SK-N-SH (cell line): ENCODE measurements at regions not wholly inside any gene's neighbourhood (a gene's known extent, or its start where the extent isn't known, plus 50 kb on each side); places are given as distances from the start of the nearest gene placed in this dataset.

Experiments used
- CTCF ChIA-PET: fragments of 300-600, 350-600 bp; formaldehyde crosslinking; extraction: SDS; loops from one replicate; lab custom pipeline; 2021; lab: Yijun Ruan, JAX
- POLR2A ChIA-PET: fragments of 350-600 bp; sonication (Branson Sonifier 250); formaldehyde crosslinking; extraction: SDS; loops from one replicate; lab custom pipeline; 2020; ENCODE audit warnings: antibody characterized with exemption, inconsistent platforms; lab: Yijun Ruan, JAX
- DNase-seq: peaks from one replicate; pipeline ENCODE4 v3.0.0; 2012
- H2AFZ ChIP-seq: fragments of 200-600 bp; sonication (generic); 2 replicates; pipeline ENCODE4 v1.8.1; 2016; ENCODE audit warnings: antibody characterized with exemption, mild to moderate bottlenecking, low read depth
- H3F3A ChIP-seq: fragments of 200-600 bp; sonication (generic); replicated peaks from 2 replicates; pipeline ENCODE3; 2016; ENCODE audit warnings: antibody characterized with exemption, mild to moderate bottlenecking; ENCODE audit not compliant: insufficient read depth
- H3K27ac ChIP-seq, 2 experiments: fragments of 200-500 bp in 1 of 2; fragments of 200-600 bp in 1 of 2; sonication (Bioruptor generic) in 1 of 2; sonication (generic), shearing (Covaris generic) in 1 of 2; 2 replicates each; pipeline versions ENCODE4 v1.5.1 to v1.6.1; 2014 to 2016; ENCODE audit warnings: low read depth in 2 of 2, inconsistent platforms in 1 of 2, low read length in 1 of 2, mild to moderate bottlenecking in 1 of 2, mixed read lengths in 1 of 2
- H3K27me3 ChIP-seq: fragments of 200-600 bp; sonication (generic), shearing (Covaris generic); 2 replicates; pipeline ENCODE4 v1.6.1; 2016; ENCODE audit warnings: mixed run types; ENCODE audit not compliant: insufficient read depth
- H3K36me3 ChIP-seq, 2 experiments: fragments of 200-500 bp in 1 of 2; fragments of 200-600 bp in 1 of 2; sonication (Bioruptor generic) in 1 of 2; sonication (generic) in 1 of 2; replicated peaks in 1 of 2; 2 replicates each; pipeline versions ENCODE3 to v1.5.1; 2014 to 2016; ENCODE audit warnings: low read length in 1 of 2, mild to moderate bottlenecking in 1 of 2; ENCODE audit not compliant: insufficient read depth in 2 of 2, control insufficient read depth in 1 of 2
- H3K4me1 ChIP-seq, 2 experiments: fragments of 200-500 bp in 1 of 2; fragments of 200-600 bp in 1 of 2; sonication (Bioruptor generic) in 1 of 2; sonication (generic), shearing (Covaris generic) in 1 of 2; 2 replicates each; pipeline versions ENCODE4 v1.5.1 to v1.6.1; 2014 to 2016; ENCODE audit warnings: low read depth in 1 of 2, low read length in 1 of 2, mixed run types in 1 of 2; ENCODE audit not compliant: insufficient read depth in 2 of 2, control insufficient read depth in 1 of 2
- H3K4me2 ChIP-seq: fragments of 200-600 bp; sonication (generic), shearing (Covaris generic); 2 replicates; pipeline ENCODE4 v1.6.1; 2017; ENCODE audit warnings: mixed run types
- H3K4me3 ChIP-seq, 2 experiments: fragments of 200-500 bp in 1 of 2; fragments of 200-600 bp in 1 of 2; sonication (Bioruptor generic) in 1 of 2; sonication (generic), shearing (Covaris generic) in 1 of 2; 2 replicates each; pipeline versions ENCODE4 v1.5.1 to v1.8.1; 2014 to 2016; ENCODE audit warnings: low read depth in 2 of 2, inconsistent platforms in 1 of 2, low read length in 1 of 2, mild to moderate bottlenecking in 1 of 2, mixed read lengths in 1 of 2, moderate library complexity in 1 of 2
- H3K79me2 ChIP-seq: fragments of 200-600 bp; sonication (generic); 2 replicates; pipeline ENCODE4 v1.8.1; 2017; ENCODE audit warnings: mild to moderate bottlenecking; ENCODE audit not compliant: insufficient read depth
- H3K9ac ChIP-seq: fragments of 200-600 bp; sonication (generic); 2 replicates; pipeline ENCODE4 v1.6.1; 2017; ENCODE audit warnings: mixed run types
- H3K9me2 ChIP-seq: fragments of 200-600 bp; sonication (generic); 2 replicates; pipeline ENCODE4 v1.6.1; 2017; ENCODE audit warnings: mixed run types
- H3K9me3 ChIP-seq: fragments of 200-600 bp; sonication (generic); 2 replicates; pipeline ENCODE4 v1.6.1; 2017; ENCODE audit warnings: mixed run types, mild to moderate bottlenecking, moderate library complexity
- H4K20me1 ChIP-seq: fragments of 200-600 bp; sonication (generic); 2 replicates; pipeline ENCODE4 v1.6.1; 2017; ENCODE audit warnings: mild to moderate bottlenecking, mixed run types; ENCODE audit not compliant: insufficient read depth
- CHD2 ChIP-seq: fragments of 150-350 bp; IDR thresholded peaks from 2 replicates; pipeline ENCODE4 v1.6.1; 2018; ENCODE audit warnings: low read length; ENCODE audit not compliant: partially characterized antibody
- ELF1 ChIP-seq: IDR thresholded peaks from 2 replicates; pipeline ENCODE4 v1.4.0; 2012
- EZH2phosphoT487 ChIP-seq: fragments of 200-600 bp; sonication (generic); IDR thresholded peaks from 2 replicates; pipeline ENCODE4 v1.6.1; 2017; ENCODE audit warnings: low read depth, mixed run types, mild to moderate bottlenecking, antibody characterized with exemption, moderate library complexity, borderline replicate concordance
- FOSL2 ChIP-seq: IDR thresholded peaks from 2 replicates; pipeline ENCODE4 v1.4.0; 2012; ENCODE audit warnings: low read depth, mild to moderate bottlenecking, moderate library complexity, borderline replicate concordance
- FOXJ3 ChIP-seq: sonication (generic); formaldehyde crosslinking; IDR thresholded peaks from 2 replicates; pipeline ENCODE4 v1.5.1; 2020; ENCODE audit warnings: mild to moderate bottlenecking, missing genetic modification reagents
- GABPA ChIP-seq: IDR thresholded peaks from 2 replicates; pipeline ENCODE4 v1.4.0; 2012; ENCODE audit warnings: low read depth, mild to moderate bottlenecking
- MEF2A ChIP-seq: IDR thresholded peaks from 2 replicates; pipeline ENCODE4 v1.4.0; 2012; ENCODE audit warnings: low read depth, borderline replicate concordance
- MXI1 ChIP-seq: IDR thresholded peaks from 2 replicates; pipeline ENCODE4 v1.6.1; 2012; ENCODE audit warnings: mild to moderate bottlenecking, low read depth, low read length, improper control_type of control experiment
- NFIC ChIP-seq: IDR thresholded peaks from 2 replicates; pipeline ENCODE4 v1.4.0; 2012; ENCODE audit warnings: borderline replicate concordance
- POLR2AphosphoS5 ChIP-seq: IDR thresholded peaks from 2 replicates; pipeline ENCODE4 v1.6.1; 2012; ENCODE audit warnings: low read depth, low read length
- RAD21 ChIP-seq: IDR thresholded peaks from 2 replicates; pipeline ENCODE4 v1.6.1; 2012; ENCODE audit warnings: mild to moderate bottlenecking, low read length
- RXRA ChIP-seq: IDR thresholded peaks from 2 replicates; pipeline ENCODE4 v1.4.0; 2012; ENCODE audit warnings: low read depth, mild to moderate bottlenecking, borderline replicate concordance
- SIN3A ChIP-seq: IDR thresholded peaks from 2 replicates; pipeline ENCODE4 v1.6.1; 2012; ENCODE audit warnings: low read depth, mild to moderate bottlenecking, low read length, moderate library complexity, borderline replicate concordance
- SMC3 ChIP-seq: IDR thresholded peaks from 2 replicates; pipeline ENCODE4 v1.6.1; 2012; ENCODE audit warnings: low read depth, low read length, improper control_type of control experiment
- TCF12 ChIP-seq: IDR thresholded peaks from 2 replicates; pipeline ENCODE4 v1.4.0; 2012
- YY1 ChIP-seq: IDR thresholded peaks from 2 replicates; pipeline ENCODE4 v1.4.0; 2012; ENCODE audit warnings: low read depth, mild to moderate bottlenecking
- WGBS: methylation state at CpG from one replicate; pipeline ENCODE4 v1.1.6; 2017; ENCODE audit warnings: low lambda C conversion rate; 5-methylcytosine and 5-hydroxymethylcytosine counted together
- TF ChIP-seq, protein P1 (sequence below): IDR thresholded peaks from 2 replicates; pipeline ENCODE4 v1.4.0; 2012; ENCODE audit warnings: low read depth, borderline replicate concordance
- TF ChIP-seq, protein P2 (sequence below): fragments of 150-350 bp; IDR thresholded peaks from 2 replicates; pipeline ENCODE4 v1.6.1; 2016; ENCODE audit warnings: mild to moderate bottlenecking, low read depth, low read length
- TF ChIP-seq, protein P3 (sequence below): fragments of 150-350 bp; IDR thresholded peaks from 2 replicates; pipeline ENCODE4 v1.6.1; 2017; ENCODE audit warnings: antibody characterized with exemption, low read length, low read depth, borderline replicate concordance
- TF ChIP-seq, protein P4 (sequence below): fragments of 200-600 bp; sonication (generic); IDR thresholded peaks from 2 replicates; pipeline ENCODE4 v1.6.1; 2017; ENCODE audit warnings: antibody characterized with exemption, mild to moderate bottlenecking, moderate library complexity

DNA sequence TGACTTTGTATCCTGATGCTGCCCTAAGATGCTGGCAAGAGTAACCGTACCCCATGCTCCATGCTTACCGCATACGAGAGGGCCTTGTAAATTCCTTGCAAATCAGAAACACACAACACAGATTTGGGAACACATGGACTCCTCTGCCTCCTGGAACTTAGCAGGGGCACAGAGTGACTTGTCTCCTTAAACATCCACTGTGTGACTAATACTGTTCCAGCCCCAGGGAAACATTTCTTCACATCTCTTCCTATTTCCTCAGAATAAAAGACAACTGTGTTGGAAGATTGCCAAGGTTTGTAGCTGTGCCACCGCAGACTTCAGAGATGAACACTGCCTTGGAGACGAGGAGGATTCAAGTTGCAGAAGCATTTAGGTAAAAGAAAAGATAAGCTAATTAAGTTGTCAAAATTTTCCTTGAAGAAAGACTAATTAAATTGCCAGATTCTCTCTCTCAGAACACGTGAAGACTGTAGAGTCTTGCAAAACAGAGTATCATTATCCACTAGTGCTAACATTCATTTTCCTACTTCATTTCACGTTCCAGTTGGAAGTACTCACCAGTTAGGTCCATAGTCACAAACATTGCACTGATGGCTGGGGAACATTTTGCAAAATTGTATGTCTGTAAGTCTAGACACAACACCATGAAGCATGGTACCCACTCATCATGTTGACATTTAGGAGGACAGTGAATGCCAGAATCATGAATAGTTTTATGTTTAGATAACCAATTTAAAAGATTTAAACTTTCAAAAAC is 188.8 kb downstream of the TSN start:
- CTCF ChIA-PET, result interaction anchor here (0.7 to 1.3 kb wide), 2 partner anchors 27 to 80 kb away, joined by 3 read pairs; no protein-coding TSS in a partner anchor
- peaks cover 0 to 9% of the 10 kb centered on the region in 2 experiments; a peak in 1 of 4 replicates for H3K4me1 ChIP-seq
- no peak overlapping the region for H2AFZ ChIP-seq
- no peaks in the 10 kb centered on the region for H3K9me3 ChIP-seq
- H4K20me1 ChIP-seq, result no peaks in the 10 kb centered on the region
- no peak for DNase-seq
- H3K27me3 ChIP-seq, result no peaks in the 10 kb centered on the region
- no peaks in the 10 kb centered on the region for H3F3A ChIP-seq
- H3K79me2 ChIP-seq, result no peaks in the 10 kb centered on the region
- no peak overlapping the region; the same call in 1 of the 2 replicates for H3K4me2 ChIP-seq
- no peaks in the 10 kb centered on the region for H3K9me2 ChIP-seq
- no peaks in the 10 kb centered on the region for H3K36me3 ChIP-seq
- TF ChIP-seq POLR2AphosphoS5, result no peak
- TF ChIP-seq FOSL2, result no peak
- no peak for TF ChIP-seq RAD21
- no peak for TF ChIP-seq RXRA
- TF ChIP-seq, protein P1, sequence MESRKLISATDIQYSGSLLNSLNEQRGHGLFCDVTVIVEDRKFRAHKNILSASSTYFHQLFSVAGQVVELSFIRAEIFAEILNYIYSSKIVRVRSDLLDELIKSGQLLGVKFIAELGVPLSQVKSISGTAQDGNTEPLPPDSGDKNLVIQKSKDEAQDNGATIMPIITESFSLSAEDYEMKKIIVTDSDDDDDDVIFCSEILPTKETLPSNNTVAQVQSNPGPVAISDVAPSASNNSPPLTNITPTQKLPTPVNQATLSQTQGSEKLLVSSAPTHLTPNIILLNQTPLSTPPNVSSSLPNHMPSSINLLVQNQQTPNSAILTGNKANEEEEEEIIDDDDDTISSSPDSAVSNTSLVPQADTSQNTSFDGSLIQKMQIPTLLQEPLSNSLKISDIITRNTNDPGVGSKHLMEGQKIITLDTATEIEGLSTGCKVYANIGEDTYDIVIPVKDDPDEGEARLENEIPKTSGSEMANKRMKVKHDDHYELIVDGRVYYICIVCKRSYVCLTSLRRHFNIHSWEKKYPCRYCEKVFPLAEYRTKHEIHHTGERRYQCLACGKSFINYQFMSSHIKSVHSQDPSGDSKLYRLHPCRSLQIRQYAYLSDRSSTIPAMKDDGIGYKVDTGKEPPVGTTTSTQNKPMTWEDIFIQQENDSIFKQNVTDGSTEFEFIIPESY, result no peak
- TF ChIP-seq ELF1, result no peak
- no peak for TF ChIP-seq EZH2phosphoT487
- TF ChIP-seq, protein P2, sequence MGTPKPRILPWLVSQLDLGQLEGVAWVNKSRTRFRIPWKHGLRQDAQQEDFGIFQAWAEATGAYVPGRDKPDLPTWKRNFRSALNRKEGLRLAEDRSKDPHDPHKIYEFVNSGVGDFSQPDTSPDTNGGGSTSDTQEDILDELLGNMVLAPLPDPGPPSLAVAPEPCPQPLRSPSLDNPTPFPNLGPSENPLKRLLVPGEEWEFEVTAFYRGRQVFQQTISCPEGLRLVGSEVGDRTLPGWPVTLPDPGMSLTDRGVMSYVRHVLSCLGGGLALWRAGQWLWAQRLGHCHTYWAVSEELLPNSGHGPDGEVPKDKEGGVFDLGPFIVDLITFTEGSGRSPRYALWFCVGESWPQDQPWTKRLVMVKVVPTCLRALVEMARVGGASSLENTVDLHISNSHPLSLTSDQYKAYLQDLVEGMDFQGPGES, result no peak
- TF ChIP-seq GABPA, result no peak
- no peak for TF ChIP-seq SMC3
- TF ChIP-seq NFIC, result no peak
- no peak for TF ChIP-seq TCF12
- no peak for TF ChIP-seq SIN3A
- TF ChIP-seq MEF2A, result no peak
- TF ChIP-seq YY1, result no peak
- TF ChIP-seq, protein P3, sequence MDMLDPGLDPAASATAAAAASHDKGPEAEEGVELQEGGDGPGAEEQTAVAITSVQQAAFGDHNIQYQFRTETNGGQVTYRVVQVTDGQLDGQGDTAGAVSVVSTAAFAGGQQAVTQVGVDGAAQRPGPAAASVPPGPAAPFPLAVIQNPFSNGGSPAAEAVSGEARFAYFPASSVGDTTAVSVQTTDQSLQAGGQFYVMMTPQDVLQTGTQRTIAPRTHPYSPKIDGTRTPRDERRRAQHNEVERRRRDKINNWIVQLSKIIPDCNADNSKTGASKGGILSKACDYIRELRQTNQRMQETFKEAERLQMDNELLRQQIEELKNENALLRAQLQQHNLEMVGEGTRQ, result no peak
- TF ChIP-seq CHD2, result no peak
- TF ChIP-seq MXI1, result no peak
- TF ChIP-seq, protein P4, sequence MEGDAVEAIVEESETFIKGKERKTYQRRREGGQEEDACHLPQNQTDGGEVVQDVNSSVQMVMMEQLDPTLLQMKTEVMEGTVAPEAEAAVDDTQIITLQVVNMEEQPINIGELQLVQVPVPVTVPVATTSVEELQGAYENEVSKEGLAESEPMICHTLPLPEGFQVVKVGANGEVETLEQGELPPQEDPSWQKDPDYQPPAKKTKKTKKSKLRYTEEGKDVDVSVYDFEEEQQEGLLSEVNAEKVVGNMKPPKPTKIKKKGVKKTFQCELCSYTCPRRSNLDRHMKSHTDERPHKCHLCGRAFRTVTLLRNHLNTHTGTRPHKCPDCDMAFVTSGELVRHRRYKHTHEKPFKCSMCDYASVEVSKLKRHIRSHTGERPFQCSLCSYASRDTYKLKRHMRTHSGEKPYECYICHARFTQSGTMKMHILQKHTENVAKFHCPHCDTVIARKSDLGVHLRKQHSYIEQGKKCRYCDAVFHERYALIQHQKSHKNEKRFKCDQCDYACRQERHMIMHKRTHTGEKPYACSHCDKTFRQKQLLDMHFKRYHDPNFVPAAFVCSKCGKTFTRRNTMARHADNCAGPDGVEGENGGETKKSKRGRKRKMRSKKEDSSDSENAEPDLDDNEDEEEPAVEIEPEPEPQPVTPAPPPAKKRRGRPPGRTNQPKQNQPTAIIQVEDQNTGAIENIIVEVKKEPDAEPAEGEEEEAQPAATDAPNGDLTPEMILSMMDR, result no peak
- no peak for TF ChIP-seq FOXJ3 (CRISPR knock-in tag)
- TF ChIP-seq, all 33 proteins: peak for 0
- Histone ChIP-seq H3K27ac (no peak overlapping the region; a peak in 1 of 4 replicates), H3K9ac (no peak overlapping the region), H3K4me3 (no peak overlapping the region)
- 25% methylated on average over 7 of the region's 7 CpGs for WGBS
- POLR2A ChIA-PET, result no interaction called here
